PC-3 (cell line): ENCODE measurements at regions not wholly inside any gene's neighbourhood (a gene's known extent, or its start where the extent isn't known, plus 50 kb on each side); places are given as distances from the start of the nearest gene placed in this dataset.
"Not testable (repeated sequence)": the region's sequence is repeated elsewhere in the genome, so short reads cannot be mapped to it uniquely, and the experiment has no call there.

ENCODE experiments used
- EZH2 ChIP-seq: fragments of 300-600 bp; sonication (generic); IDR thresholded peaks from one replicate; pipeline ENCODE4 v1.6.1; 2017; ENCODE audit warnings: antibody characterized with exemption, mild to moderate bottlenecking, low read length; ENCODE audit not compliant: unreplicated experiment
- EZH2phosphoT487 ChIP-seq: fragments of 300-600 bp; sonication (generic); IDR thresholded peaks from 2 replicates; pipeline ENCODE4 v1.6.1; 2018; ENCODE audit warnings: mild to moderate bottlenecking, antibody characterized with exemption, low read length, borderline replicate concordance
- TF ChIP-seq, protein P1 (sequence below): fragments of 300-600 bp; sonication (generic); conservative IDR thresholded peaks from 2 replicates; pipeline ENCODE4 v1.5.1; 2017; ENCODE audit warnings: antibody characterized with exemption, low read depth, mild to moderate bottlenecking, low read length

DNA sequence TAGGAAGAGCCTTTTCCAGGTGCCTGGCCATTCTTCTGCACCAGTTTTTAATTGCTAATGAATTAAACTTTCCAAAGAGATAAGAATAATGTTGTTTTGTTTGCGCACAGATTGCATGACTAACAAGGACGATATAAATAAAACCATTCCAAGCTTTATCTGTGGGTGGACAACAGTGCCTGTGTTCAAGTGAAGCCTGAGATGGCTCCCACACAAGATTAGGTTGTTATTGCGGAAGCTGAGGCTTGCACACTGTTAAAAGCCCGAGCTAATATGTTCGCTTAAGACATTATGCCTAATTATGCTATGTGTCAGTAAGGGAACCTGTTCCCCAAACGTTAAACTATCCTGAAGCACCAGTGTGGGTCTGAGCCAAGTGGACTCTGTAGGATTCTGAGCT lies 58.5 kb upstream of the NBPF11 start:
- TF ChIP-seq, protein P1, sequence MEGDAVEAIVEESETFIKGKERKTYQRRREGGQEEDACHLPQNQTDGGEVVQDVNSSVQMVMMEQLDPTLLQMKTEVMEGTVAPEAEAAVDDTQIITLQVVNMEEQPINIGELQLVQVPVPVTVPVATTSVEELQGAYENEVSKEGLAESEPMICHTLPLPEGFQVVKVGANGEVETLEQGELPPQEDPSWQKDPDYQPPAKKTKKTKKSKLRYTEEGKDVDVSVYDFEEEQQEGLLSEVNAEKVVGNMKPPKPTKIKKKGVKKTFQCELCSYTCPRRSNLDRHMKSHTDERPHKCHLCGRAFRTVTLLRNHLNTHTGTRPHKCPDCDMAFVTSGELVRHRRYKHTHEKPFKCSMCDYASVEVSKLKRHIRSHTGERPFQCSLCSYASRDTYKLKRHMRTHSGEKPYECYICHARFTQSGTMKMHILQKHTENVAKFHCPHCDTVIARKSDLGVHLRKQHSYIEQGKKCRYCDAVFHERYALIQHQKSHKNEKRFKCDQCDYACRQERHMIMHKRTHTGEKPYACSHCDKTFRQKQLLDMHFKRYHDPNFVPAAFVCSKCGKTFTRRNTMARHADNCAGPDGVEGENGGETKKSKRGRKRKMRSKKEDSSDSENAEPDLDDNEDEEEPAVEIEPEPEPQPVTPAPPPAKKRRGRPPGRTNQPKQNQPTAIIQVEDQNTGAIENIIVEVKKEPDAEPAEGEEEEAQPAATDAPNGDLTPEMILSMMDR = not testable (repeated sequence)
- not testable (repeated sequence) for TF ChIP-seq EZH2, EZH2phosphoT487
